Activated CD4-positive, alpha-beta T cell treated with anti-CD3 and anti-CD28 coated beads, Interleukin-2, amount 50 U/mL, for 48 hours (primary cell): ENCODE measurements at regions not wholly inside any gene's neighbourhood (a gene's known extent, or its start where the extent isn't known, plus 50 kb on each side); places are given as distances from the start of the nearest gene placed in this dataset.

Source experiments
- DNase-seq, 2 experiments: peaks; one replicate each; pipeline ENCODE4 v3.0.0-alpha.2; 2020

DNA sequence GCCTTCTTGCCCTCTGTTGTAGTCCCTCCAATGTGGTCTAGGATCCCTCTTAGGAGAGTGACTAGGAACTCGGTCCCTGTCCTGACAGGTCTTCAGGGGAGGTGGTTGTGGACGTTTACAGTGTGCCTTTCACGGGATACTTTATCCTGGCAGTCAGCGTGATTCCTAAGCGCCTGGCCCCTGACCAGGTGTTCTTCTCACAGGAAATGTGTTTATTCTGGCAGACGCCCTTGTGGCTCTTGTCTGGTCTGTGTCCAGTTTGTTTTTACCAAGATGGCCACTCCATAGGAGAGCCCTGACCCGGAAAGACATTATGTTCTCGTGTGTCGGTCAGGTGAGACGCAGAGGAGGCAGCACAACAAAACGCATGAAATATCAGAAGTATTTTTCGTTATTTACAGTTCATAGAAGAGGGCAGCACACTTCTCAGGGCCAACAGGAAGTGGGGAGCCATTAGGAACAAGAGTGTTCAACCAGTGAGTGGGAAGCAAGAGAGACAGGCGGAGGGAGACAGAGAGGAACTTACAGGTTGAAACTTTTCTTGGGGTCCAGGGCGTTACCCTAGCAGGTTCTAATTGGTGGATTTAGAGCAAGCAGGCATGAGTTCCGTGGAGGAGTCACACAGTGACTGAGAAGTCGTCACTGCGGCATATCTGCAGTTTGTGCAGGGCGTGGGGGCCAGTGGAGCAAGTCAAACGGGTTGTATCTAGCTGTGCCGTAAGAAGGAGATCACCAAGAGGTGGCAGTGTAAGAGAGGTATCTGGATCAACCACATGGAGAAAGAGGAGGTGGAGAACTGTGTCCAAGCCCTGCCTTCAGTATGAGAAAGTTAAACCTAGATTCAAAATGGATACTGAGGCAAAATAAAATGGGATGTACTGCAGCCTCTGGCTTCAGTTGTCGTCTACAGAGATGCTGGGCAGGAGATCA, 412.9 kb downstream of the ZSWIM6 start:
- no peak for DNase-seq

DNA sequence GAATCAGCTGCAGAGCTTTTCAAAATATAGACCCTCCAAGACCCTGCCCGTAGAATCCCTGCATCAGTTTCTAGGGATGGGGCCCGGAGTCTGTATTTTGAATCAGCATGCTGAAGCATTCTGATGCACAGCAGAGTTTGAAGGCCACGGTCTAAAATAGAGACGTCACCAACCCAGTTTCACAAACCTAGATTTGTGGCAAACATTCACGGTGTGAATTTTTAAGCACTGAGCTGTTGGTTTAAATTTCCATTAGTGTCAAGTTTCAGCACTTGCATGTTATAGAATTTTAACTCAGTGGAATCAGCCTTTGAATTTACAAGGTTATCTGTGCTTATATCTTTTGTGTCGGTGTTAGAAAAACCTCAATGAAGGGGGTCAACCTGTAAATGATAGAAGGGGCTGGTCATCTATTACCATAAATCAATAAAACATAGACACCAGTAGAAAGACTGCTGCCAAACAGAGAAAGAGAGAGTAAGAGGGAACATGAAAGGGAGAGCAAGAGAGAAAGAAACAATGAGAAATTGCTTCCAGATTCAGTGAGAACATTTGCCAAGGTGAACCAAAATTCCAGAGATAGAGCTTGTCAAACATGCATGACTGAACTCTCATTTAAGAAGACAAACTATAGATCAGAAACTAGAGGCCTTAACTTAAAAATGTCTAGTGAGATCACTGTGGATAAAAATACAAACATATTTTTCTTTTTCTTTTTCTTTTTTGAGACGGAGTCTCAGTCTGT, 414.9 kb downstream of the ZSWIM6 start:
- no peak for DNase-seq

DNA sequence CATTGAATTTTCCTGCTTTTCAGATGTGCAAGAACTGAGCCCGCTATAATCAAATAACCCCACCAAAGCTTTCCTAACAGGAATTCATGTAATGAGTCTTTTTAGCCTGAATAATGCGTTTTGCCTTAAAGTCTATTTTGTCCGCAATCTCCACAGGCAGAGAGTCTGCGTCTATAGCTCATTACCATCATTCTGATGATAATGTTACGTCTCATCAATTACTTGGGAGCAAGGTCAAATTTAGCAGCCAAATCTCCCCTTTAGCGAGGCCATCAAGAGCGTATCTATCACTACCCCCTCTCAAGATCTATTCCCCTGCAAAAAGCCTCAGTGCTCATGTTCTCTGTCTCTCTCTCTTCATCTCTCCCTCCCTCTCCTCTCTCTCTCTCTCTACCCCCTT, 416.1 kb downstream of the ZSWIM6 start:
- no peak for DNase-seq

DNA sequence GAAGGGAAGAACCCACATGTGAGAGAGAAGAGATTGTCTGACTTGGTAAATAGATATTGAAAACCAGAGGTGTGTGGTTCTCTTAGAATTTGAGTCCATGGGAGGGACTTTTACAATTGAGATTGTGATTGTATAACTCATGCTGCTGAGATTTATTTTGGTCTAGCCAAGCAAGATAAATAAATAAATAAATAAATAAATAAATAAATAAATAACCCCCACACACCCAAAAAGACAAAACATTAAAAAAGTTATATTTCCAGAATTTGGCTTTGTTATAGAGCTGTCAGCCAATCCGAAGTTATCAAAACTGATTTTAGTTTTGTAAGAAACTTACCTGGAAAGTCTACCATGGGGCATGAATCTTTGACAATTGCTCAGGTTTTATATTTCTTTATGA, 416.6 kb downstream of the ZSWIM6 start:
- no peak for DNase-seq

DNA sequence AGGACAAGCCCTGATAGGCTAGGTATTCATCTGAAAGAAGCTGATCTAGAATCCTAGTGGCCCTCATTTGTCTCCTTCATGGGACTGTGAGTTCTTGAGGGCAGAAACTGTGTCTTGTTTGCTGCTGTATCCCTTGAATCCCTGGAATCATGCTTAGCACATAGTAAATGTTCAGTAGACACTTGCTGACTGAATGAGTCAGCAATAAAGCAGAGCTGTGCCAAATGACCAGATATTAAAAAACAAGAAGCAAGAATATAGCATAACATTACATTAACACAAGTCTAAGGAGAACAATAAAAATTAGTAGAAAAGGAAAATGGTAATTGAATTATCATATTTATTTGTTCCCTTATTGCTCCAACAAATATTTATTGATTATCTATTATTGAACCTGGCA, 420.5 kb downstream of the ZSWIM6 start:
- no peak for DNase-seq

DNA sequence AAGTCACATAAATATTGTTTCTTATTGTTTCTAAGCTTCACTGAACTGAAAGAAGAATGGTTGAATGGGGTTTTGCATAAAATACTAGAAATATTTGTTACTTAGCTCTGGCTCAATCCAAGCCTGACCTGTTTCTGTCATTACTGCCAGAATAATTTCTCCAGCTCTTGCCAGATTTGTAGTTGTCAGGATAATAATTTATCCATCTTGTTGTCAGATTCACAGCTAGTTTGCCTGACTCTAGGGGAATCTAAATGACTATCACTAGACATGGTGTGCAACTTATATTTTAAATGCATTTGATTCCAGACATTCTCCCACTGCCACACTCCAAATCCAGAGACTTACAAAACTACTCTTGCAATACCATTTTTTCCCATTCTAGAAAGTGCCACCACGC, 422.7 kb downstream of the ZSWIM6 start:
- no peak for DNase-seq

DNA sequence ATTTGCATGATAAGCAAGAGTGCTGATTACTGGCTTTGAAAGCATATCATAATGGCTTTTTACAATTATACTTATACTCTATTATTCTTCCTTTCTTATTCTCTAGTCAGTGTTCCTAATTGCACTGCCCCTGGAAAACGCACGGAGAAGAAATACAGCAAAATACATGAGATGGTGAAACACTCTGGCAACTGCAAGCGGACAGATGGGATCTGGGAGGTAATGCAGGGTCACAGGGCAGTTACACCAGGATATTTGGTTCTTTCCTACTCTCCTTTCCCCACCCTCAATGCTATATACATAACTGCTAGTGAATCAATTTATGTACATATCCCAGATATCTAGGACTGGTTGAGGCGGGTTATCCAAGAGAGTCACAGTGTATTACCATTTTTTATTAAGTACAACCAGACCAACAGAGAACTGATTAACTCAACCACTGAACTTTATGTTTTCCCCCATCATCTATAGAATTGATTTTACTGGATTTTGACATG, 423.7 kb downstream of the ZSWIM6 start:
- no peak for DNase-seq

DNA sequence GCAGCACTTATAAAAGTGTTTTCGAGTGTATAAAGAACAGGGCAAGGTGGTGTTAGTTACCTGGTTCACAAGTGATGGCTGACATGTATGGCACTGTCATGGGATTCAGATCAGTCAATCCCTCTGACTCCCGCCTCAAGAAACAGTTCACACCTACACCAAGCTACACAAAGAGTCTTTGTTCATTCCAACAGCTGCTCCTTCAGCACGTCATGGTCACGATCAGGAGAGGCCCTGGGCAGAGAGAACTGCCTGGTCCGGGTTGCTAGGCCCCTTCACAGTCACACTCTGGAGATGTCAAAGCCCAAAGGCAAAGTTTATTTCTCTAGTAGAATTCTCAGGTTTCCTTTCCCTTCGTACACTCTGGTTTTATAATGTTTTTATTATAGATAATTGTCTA, 426.7 kb downstream of the ZSWIM6 start:
- DNase-seq: no peak

DNA sequence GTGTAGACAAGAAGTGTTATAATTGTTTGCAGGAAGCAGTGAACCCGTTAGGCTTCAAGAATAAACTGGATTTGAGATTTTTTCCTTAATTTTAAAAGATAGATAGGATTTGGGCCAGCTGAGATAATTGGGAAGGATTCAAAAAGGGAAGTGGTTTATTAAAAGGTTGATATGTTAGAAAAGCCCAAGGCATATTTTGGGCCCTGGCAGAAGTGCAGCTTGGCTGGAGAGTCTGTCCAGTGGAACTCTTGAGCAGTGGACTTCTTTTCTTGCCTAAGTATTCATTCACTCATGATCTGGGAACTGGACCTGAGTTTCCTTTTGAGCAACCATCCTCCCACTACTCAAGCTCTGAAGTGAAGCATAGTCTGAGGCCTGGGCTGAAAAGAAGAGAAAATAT, 433.4 kb downstream of the ZSWIM6 start:
- no peak for DNase-seq

DNA sequence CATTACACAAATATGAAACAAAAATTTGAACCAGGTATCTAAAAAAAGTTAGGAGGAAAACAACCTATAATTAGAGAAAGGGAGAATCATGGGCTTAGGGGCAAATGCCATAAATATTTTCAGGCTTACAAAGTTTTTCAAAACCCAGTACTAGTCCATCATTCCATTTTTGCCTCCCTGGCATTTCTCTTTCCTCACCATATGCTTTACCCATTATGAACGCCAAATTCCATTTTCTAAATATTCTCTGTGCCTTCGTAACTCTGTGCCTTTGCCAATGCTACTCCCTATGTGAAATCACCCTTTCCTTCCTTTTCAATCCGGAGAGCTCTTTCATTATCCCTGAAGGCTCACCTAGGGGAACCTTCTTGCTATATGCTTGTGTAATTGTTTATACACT, 434.1 kb downstream of the ZSWIM6 start:
- no peak for DNase-seq

DNA sequence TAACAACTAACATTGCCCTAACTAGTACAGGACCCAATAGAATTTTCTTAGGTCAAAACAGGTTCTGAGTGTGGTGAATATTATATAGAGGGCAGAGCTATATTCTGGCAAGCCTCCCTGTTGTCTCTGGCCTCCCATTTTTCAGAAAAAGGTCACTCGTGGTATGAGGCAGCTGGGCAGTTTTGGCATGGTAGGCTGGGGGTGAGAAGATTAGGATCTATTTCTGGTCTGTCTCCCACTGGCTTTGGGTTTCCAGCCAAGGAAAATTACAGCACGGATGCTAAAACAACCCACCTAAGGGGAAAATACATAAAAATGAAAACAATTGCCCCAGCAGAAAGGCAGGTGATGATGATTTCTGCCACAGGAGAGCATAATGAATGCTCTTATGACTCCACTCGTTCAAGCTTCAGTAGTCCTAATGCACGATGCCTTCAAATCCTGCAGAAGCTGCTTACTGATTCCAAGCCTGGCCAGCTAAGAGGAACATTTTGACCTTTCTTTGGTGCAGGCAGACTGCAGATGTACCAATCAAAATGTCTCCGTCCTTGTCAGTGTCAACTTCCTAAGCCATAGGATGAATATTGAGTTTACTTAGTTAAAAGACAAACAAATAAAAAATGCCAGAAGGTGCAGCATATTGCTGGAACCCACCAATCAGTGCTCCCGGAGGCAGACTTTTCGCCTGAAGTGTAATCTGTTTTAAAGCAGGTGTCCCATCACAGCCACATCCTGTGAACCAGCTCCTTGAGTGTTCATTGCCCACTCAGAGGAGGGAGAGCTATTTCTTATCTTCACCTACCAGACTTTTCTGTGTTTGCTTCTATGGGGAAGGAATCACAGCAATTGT, 435.4 kb downstream of the ZSWIM6 start:
- no peak for DNase-seq

DNA sequence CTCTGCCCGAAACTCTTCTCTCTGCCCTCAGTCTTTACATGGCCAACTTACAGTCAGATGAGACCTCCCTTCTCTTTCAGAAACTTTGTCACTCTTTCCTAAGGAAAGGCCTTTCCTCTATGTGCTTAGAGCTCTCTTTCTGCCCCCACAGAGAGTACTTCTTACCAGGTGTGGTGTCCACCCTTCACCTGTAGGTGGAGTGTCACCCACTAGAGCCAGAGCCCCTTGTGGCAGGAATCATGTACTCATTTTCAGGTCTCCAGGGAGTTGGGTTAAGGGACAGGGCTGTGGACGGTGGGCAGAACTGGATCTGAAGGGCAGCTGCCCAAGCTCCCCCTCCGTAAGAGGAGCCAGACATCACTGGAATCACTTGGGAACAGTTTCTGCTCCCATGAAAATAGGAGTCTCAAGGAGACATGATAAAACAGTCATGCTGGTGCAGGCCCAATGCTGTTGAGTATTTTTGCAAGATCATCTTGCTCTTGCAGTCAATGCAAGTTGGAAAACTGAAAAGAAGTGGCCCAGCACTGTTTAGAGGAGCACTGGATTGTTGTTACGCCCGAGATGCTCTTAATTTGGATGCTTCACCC, 436.7 kb downstream of the ZSWIM6 start:
- no peak for DNase-seq

DNA sequence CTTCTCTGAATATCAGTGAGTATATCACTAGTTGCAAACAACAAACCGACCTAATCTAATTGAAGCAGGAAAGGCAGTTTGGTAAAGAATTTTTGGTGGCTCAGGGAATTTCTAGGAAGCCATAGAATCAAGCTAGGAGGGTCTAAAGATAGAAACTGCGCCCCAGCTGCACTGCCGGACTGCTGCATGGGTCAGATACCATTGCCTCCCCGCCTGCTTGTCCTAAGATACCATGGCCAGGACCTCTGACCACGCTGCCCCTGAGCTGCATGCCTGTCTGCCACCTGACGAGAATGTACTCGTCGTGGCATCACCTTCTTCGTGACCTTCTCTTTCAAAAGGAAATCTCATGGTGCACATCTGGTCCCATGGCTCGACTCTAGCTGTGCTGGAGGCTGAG, 439.0 kb downstream of the ZSWIM6 start:
- no peak for DNase-seq

DNA sequence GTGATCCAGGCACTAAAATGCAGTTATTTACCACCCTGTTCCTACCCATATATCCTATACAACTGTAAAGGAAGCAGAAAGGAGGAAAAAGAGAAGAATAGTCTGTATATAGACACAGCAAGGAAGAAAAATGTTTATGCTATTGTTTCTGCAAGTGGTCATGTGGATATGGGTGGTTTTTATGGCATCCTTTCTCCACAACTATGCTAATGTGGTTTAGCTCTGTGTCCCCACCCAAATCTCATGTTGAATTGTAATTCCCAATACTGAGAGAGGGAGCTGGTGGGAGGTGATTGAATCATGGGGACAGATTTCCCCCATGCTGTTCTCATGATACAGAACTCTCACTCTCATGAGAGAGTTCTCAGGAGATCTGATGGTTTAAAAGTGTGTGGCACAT, 439.8 kb downstream of the ZSWIM6 start:
- DNase-seq: no peak

DNA sequence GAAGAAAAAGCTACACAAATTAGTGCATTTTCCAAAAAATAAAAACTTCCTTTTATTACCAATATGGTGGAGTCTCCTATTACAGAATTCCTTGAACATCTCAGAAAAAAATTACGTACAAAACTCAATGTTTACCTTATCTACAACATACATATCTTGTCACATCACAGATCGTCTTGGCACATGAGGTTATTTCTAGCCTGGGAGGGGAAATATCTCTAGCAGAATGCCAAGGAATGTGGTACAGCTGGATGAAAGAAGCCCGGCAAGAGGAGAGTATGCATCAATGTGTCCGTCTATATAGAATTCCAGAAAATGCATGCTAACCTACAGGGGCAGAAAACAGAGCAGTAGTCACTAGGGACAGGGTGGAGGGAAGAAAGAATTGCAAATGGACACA, 443.8 kb downstream of the ZSWIM6 start:
- DNase-seq: no peak

DNA sequence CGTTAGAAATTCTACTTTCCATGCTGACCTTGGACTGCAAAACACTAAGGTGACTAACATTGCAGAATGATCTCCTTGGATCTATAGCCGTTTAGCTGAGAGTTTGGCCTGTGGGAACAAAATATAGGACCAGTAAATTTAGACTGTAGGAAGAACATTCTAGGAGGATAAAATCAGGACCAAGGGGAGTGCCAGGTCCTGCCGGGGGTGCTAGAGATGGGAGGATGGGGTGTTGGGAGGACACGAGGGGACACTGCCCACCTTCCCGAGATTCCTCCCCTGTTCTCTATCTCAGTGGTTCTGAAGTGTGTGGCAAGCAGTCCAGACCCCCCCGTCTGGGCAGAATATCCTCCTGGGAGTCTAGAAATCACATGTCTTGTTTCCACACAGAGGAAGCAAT, 445.2 kb downstream of the ZSWIM6 start:
- no peak for DNase-seq

DNA sequence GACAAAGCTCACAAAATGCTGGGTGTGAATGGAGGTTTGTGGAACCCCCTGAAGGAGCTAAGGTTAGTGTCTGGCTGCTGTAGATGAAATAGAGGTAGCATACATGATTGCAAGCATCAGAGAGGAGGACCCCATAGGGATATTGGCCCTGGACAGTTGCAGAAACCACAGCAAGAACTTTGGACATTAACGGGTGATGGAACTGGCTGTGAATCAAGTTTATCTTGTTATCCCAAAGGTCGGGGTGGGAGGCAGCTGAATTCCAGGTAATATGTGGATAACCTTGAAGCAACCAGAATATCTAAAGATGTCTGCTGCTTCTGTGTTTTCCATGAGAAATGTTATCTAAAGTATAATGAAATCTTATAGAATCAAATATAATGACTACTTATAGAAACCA, 447.7 kb downstream of the ZSWIM6 start:
- no peak for DNase-seq

DNA sequence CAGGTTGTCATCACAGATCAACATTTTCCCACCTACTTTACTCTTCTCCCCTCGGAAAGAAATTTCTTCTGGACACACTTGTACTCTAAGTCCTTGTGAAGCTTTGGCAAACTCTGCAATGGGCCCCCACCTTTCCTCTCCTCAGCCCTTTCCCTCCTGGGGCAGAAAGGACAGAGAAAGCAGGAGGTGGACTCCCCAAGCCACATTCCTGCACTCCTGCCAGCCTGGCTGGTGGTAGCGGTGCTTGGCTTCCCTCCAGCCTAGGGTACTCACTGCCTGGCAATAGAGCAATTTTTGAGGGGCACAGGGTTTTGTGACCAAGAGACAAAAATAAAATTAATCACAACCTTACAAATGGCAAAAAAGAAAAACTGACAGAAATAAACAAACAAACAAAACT, 451.4 kb downstream of the ZSWIM6 start:
- DNase-seq: no peak

DNA sequence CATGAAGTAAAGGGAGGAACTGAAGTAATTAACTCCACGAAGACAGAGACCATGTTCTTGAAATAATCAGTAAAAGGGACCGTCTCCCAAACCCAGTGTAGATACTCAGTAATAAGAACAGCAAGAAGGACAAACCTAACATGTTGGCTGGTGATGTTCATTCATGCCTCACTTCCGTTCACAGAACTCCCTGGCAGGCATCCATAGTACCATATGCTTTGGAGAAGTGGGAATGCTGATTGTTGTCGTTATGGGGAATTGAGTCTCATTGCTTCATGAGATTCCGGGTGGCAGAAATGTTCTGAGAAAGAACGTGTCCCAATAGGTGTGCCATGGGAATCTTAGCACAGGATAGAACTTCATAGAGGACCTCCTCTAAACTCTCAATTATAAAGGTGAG, 452.3 kb downstream of the ZSWIM6 start:
- DNase-seq: no peak

DNA sequence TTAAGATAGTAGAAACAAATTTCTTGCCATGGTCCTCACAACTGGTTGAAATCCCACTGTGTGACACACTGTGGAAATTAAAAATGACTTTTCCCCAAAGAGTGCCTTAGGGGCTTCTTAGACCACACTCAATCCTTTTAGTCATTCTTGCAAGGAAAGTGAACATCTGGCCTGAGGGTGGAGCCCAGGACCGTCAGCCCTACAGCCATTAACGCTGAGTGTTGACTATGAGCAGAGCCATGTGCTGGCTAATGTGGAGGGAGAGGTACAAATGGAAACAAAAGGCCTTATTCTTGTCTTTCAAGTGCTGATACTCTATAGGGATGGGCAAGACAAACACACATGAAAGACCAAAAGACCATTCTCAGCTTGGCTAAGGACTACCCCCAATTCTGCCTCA, 456.5 kb downstream of the ZSWIM6 start:
- DNase-seq: no peak

DNA sequence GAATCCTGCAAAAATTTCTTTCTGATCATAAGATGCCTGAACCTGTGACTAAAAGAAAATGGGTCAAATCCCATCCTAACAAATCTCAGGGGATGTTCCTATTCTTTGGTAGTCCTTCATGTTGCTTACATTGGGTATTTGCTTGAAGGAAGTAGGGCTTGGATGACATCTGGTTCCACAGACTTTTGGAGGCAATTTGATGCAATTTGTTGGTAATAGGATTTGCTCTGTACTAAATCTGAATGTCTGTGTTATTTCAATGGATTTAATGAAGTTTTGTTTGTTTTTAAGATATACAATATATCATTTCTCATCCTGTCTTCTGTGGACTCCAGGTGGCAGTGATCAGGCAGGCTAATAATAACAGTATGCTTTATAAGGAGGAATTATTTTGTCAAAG, 457.9 kb downstream of the ZSWIM6 start:
- DNase-seq: no peak

DNA sequence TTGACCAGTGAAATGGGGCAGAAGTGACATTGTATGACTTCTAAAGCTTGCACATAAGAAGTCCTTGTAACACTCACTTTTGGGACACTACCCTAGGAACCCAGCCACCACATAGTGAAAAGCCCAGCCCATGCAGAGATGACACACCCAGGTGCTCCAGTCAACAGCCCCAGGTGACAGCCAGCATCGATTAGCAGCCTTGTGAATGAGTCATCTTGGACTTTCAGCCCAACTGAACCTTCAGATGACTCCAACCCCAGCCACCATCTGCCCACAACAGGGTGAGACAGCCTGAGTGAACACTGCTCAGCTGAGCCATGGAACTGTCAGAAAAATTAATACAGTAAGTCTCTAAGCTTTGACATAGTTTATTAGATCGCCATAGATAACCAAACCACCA, 458.6 kb downstream of the ZSWIM6 start:
- DNase-seq: no peak

DNA sequence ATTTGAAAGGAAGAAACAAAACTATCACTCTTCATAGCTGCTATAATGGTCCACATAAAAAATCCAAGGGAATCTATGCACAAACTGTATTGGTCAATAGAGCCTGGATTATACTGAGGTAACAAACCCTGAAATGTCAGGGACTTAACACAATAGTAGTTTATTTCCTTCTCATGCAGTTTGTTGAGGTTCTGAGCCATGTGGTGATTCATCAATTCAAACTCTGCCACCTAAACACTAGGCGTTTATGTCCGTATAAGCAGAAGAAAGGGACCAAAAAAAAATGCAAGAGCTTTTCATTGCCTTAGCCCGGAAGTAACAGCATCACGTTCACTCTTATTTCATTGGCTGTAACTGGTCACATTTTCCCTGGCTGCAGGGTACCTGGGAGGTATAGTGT, 464.7 kb downstream of the ZSWIM6 start:
- no peak for DNase-seq
